K562 (cell line): ENCODE measurements at regions not wholly inside any gene's neighbourhood (a gene's known extent, or its start where the extent isn't known, plus 50 kb on each side); places are given as distances from the start of the nearest gene placed in this dataset.

Experiments used
- CUX1 ChIP-seq: fragments of 200-800 bp; sonication (Bioruptor generic); IDR thresholded peaks from 2 replicates; pipeline ENCODE4 v1.6.1; 2016; ENCODE audit warnings: missing genetic modification characterization, missing compliant biosample characterization
- HDAC8 ChIP-seq: fragments of 450-650 bp; IDR thresholded peaks from 2 replicates; pipeline ENCODE4 v1.6.1; 2016; ENCODE audit warnings: mild to moderate bottlenecking, missing genetic modification characterization, moderate library complexity, missing compliant biosample characterization
- IFI16 ChIP-seq: fragments of 250-450 bp; sonication (Bioruptor Pico); IDR thresholded peaks from 2 replicates; pipeline ENCODE4 v2.1.2; 2022; ENCODE audit warnings: mild to moderate bottlenecking, inconsistent platforms
- L3MBTL2 ChIP-seq: fragments of 450-650 bp; IDR thresholded peaks from 2 replicates; pipeline ENCODE4 v1.6.1; 2016; ENCODE audit warnings: mild to moderate bottlenecking, moderate library complexity
- MYC ChIP-seq, 2 experiments: fragments of 250-450 bp in 1 of 2; sonication (Bioruptor Pico) in 1 of 2; IDR thresholded peaks; 2 replicates each; pipeline versions ENCODE4 v1.5.1 to v1.6.1; 2012 to 2021; ENCODE audit warnings: low read depth in 2 of 2, borderline replicate concordance in 1 of 2, improper control_type of control experiment in 1 of 2, low read length in 1 of 2, mild to moderate bottlenecking in 1 of 2, moderate library complexity in 1 of 2
- RBFOX2 ChIP-seq: fragments of 200-400 bp; formaldehyde crosslinking; IDR thresholded peaks from 2 replicates; pipeline ENCODE4 v1.6.1; 2017; ENCODE audit warnings: low read depth, mild to moderate bottlenecking, low read length, moderate library complexity
- SIN3B ChIP-seq: fragments of 450-650 bp; IDR thresholded peaks from 2 replicates; pipeline ENCODE4 v1.6.1; 2017; ENCODE audit warnings: low read depth, mild to moderate bottlenecking, moderate library complexity
- SMARCE1 ChIP-seq: fragments of 450-650 bp; IDR thresholded peaks from 2 replicates; pipeline ENCODE4 v1.7.1; 2016; ENCODE audit warnings: mild to moderate bottlenecking
- ZBTB17 ChIP-seq: fragments of 450-650 bp; formaldehyde crosslinking; IDR thresholded peaks from 2 replicates; pipeline ENCODE4 v1.4.0; 2020; ENCODE audit warnings: mild to moderate bottlenecking
- ZNF24 ChIP-seq: fragments of 450-650 bp; IDR thresholded peaks from 2 replicates; pipeline ENCODE4 v1.6.1; 2016
- ZNF589 ChIP-seq: fragments of 200-800 bp; sonication (Bioruptor generic); IDR thresholded peaks from 2 replicates; pipeline ENCODE4 v1.6.1; 2016; ENCODE audit warnings: low read depth, missing genetic modification characterization, missing compliant biosample characterization

GRCh38 chr7:22907805-22908204, 85.2 kb upstream of the TOMM7 start (continued):
- TF ChIP-seq MYC (IDR thresholded peaks at IDR 0.05; ENCODE audit: low read depth, low read length), result no peak
- TF ChIP-seq MYC (CRISPR knock-in tag; IDR thresholded peaks at IDR 0.05; ENCODE audit: borderline replicate concordance, low read depth), result no peak
- TF ChIP-seq SIN3B, result no peak
- TF ChIP-seq ZNF24, result no peak
- no peak for TF ChIP-seq ZBTB17
- no peak for TF ChIP-seq IFI16
- TF ChIP-seq L3MBTL2, result no peak
- no peak for TF ChIP-seq ZNF589 (CRISPR knock-in tag)
- no peak for TF ChIP-seq HDAC8 (tag)
- no peak for TF ChIP-seq RBFOX2
- TF ChIP-seq SMARCE1, result no peak
- TF ChIP-seq CUX1 (CRISPR knock-in tag), result no peak
